GM12878 (cell line): ENCODE measurements at regions not wholly inside any gene's neighbourhood (a gene's known extent, or its start where the extent isn't known, plus 50 kb on each side); places are given as distances from the start of the nearest gene placed in this dataset.

Experiments
- ATAC-seq: fragments of 200-7000 bp; cut with Tn5 transposase; 3 replicates; pipeline ENCODE4 v1.9.1; 2020; ENCODE audit warnings: mild to moderate bottlenecking, moderate library complexity
- BruUV-seq: library from RNA; stranded (reverse); fragments of 400-500 nt; replicated peaks from 2 replicates; lab custom pipeline; 2021; lab: Mats Ljungman, UMichigan
- CTCF ChIA-PET: fragments of 300-600 bp; sonication (Branson Sonifier 250); formaldehyde crosslinking; extraction: SDS; loops from one replicate; lab custom pipeline; 2021; ENCODE audit warnings: inconsistent platforms; lab: Yijun Ruan, JAX
- POLR2A ChIA-PET: fragments of 350-600 bp; formaldehyde crosslinking; extraction: SDS; loops from one replicate; lab custom pipeline; 2021; ENCODE audit warnings: inconsistent platforms; lab: Charles Lee
- RAD21 ChIA-PET: fragments of 300-600 bp; sonication (Branson Sonifier 250); formaldehyde crosslinking; loops from one replicate; lab custom pipeline; 2023; ENCODE audit warnings: antibody characterized with exemption; ENCODE audit not compliant: unreplicated experiment; lab: Charles Lee
- SMC1A ChIA-PET: fragments of 300-600 bp; sonication (Branson Sonifier 250); formaldehyde crosslinking; loops from one replicate; lab custom pipeline; 2023; ENCODE audit not compliant: unreplicated experiment, uncharacterized antibody; lab: Charles Lee
- DNase-seq: peaks from one replicate; pipeline ENCODE4 v3.0.0-alpha.2; 2011; ENCODE audit warnings: low read depth, low spot score
- FAIRE-seq: peaks from 3 replicates; lab custom pipeline; 2011; peaks lifted over from hg19 to GRCh38; lab: Jason Lieb, UNC
- H2AFZ ChIP-seq: 2 replicates; pipeline ENCODE4 v1.6.0; 2011; ENCODE audit warnings: low read depth, low read length, control low read depth; ENCODE audit not compliant: control insufficient read depth
- H3K27ac ChIP-seq: 2 replicates; pipeline ENCODE4 v1.5.1; 2011; ENCODE audit warnings: control low read depth; ENCODE audit not compliant: control insufficient read depth, insufficient read depth
- H3K27me3 ChIP-seq, 2 experiments: replicated peaks in 1 of 2; 2 replicates each; pipeline versions ENCODE4 v1.6.0 to v1.6.1; 2011; ENCODE audit warnings: low read length in 1 of 2; ENCODE audit not compliant: control insufficient read depth in 2 of 2, insufficient read depth in 2 of 2
- H3K36me3 ChIP-seq, 2 experiments: 2 replicates each; pipeline ENCODE4 v1.5.1; 2011; ENCODE audit warnings: low read length in 1 of 2; ENCODE audit not compliant: control insufficient read depth in 2 of 2, insufficient read depth in 2 of 2
- H3K4me1 ChIP-seq: 2 replicates; pipeline ENCODE4 v1.6.1; 2011; ENCODE audit warnings: mild to moderate bottlenecking, low read length, moderate library complexity, mixed read lengths; ENCODE audit not compliant: control insufficient read depth, insufficient read depth
- H3K4me2 ChIP-seq: 2 replicates; pipeline ENCODE4 v1.6.0; 2011; ENCODE audit warnings: control low read depth; ENCODE audit not compliant: control insufficient read depth, insufficient read depth
- H3K4me3 ChIP-seq: fragments of 200-600 bp; sonication (generic); 2 replicates; pipeline ENCODE4 v1.5.1; 2016
- H3K79me2 ChIP-seq: 2 replicates; pipeline ENCODE4 v1.6.0; 2011; ENCODE audit warnings: low read length; ENCODE audit not compliant: control insufficient read depth, insufficient read depth
- H3K9ac ChIP-seq: 2 replicates; pipeline ENCODE4 v1.8.0; 2011; ENCODE audit warnings: low read length, control low read depth, mixed read lengths; ENCODE audit not compliant: control insufficient read depth, insufficient read depth
- H3K9me3 ChIP-seq: replicated peaks from 3 replicates; pipeline ENCODE4 v1.5.1; 2011; ENCODE audit warnings: mild to moderate bottlenecking, low read length; ENCODE audit not compliant: control insufficient read depth, insufficient read depth
- H4K20me1 ChIP-seq: 2 replicates; pipeline ENCODE4 v1.6.0; 2011; ENCODE audit not compliant: control insufficient read depth, insufficient read depth
- CBX5 ChIP-seq: sonication (generic); IDR thresholded peaks from 2 replicates; pipeline ENCODE4 v1.6.1; 2016; ENCODE audit warnings: low read depth, moderate library complexity, mild to moderate bottlenecking, inconsistent platforms
- ELK1 ChIP-seq: IDR thresholded peaks from 2 replicates; pipeline ENCODE4 v1.6.1; 2012; ENCODE audit warnings: low read depth, low read length, improper control_type of control experiment
- GABPA ChIP-seq: IDR thresholded peaks from 2 replicates; pipeline ENCODE4 v1.6.1; 2014; ENCODE audit warnings: antibody characterized with exemption, low read depth, mild to moderate bottlenecking, inconsistent platforms
- KLF5 ChIP-seq: fragments of 450-650 bp; IDR thresholded peaks from 2 replicates; pipeline ENCODE4 v1.6.1; 2014; ENCODE audit warnings: mild to moderate bottlenecking; ENCODE audit not compliant: partially characterized antibody
- MEF2A ChIP-seq: IDR thresholded peaks from 2 replicates; pipeline ENCODE4 v1.6.1; 2011; ENCODE audit warnings: low read depth, mild to moderate bottlenecking, low read length, moderate library complexity; ENCODE audit not compliant: insufficient read depth
- MEF2B ChIP-seq: fragments of 450-650 bp; IDR thresholded peaks from 2 replicates; pipeline ENCODE4 v1.6.1; 2018; ENCODE audit warnings: mild to moderate bottlenecking, moderate library complexity; ENCODE audit not compliant: partially characterized antibody, poor library complexity, severe bottlenecking
- MTA2 ChIP-seq: fragments of 450-650 bp; IDR thresholded peaks from 2 replicates; pipeline ENCODE4 v1.6.1; 2016; ENCODE audit warnings: low read depth, mild to moderate bottlenecking, moderate library complexity
- MXI1 ChIP-seq: fragments of 150-350 bp; IDR thresholded peaks from 2 replicates; pipeline ENCODE4 v1.6.1; 2011; ENCODE audit warnings: low read depth, mild to moderate bottlenecking, inconsistent platforms, low read length, improper control_type of control experiment
- NFXL1 ChIP-seq: fragments of 450-650 bp; IDR thresholded peaks from 2 replicates; pipeline ENCODE4 v1.6.1; 2017; ENCODE audit warnings: antibody characterized with exemption, mild to moderate bottlenecking, borderline replicate concordance
- SMAD5 ChIP-seq: IDR thresholded peaks from 2 replicates; pipeline ENCODE4 v1.6.1; 2016; ENCODE audit warnings: antibody characterized with exemption, low read depth
- WGBS: methylation state at CpG from one replicate; pipeline ENCODE4 v1.1.6; 2016; ENCODE audit warnings: low lambda C conversion rate; ENCODE audit not compliant: insufficient replicate concordance, insufficient coverage; ENCODE audit errors: missing lambda C conversion rate; 5-methylcytosine and 5-hydroxymethylcytosine counted together
- in situ Hi-C: fragments of 300-500 bp; cut with MboI; formaldehyde crosslinking; loops from 9 replicates; pipeline ENCODE4 v1.14.3; 2018; ENCODE audit warnings: mixed read lengths
- intact Hi-C: fragments of 100-400 bp; cut with micrococcal nuclease; formaldehyde crosslinking; loops from one replicate; pipeline ENCODE4 v1.14.2; 2022; ENCODE audit not compliant: unreplicated experiment
- TF ChIP-seq, protein P1 (sequence below): fragments of 450-650 bp; IDR thresholded peaks from 2 replicates; pipeline ENCODE4 v1.6.1; 2018; ENCODE audit warnings: mild to moderate bottlenecking, low read depth, moderate library complexity; ENCODE audit not compliant: partially characterized antibody
- TF ChIP-seq, protein P2 (sequence below): fragments of 450-650 bp; IDR thresholded peaks from 2 replicates; pipeline ENCODE4 v1.6.1; 2016; ENCODE audit warnings: mild to moderate bottlenecking, moderate library complexity, borderline replicate concordance

DNA sequence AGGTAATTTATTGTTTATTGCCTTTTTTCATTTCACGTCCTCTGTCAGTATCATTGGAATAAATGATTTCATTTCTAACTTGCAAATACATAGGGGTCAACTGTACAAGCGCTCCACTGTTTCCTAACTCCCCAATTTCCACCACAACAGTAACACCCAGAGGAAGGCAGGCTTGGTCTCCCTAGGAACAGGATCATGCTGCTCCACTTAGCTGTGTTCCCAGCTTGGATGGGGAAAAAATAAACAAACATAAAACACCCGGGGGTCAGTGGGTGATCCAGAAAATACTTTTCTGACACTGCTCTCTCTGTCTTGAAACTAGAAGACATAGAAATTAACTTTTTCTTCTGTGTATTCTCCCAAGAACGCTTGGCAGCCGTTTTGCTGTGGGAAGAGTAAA, 772.5 kb downstream of the TRIML1 start (continued):
- no peak for TF ChIP-seq MEF2B
- no peak for TF ChIP-seq MXI1
- TF ChIP-seq, protein P1, sequence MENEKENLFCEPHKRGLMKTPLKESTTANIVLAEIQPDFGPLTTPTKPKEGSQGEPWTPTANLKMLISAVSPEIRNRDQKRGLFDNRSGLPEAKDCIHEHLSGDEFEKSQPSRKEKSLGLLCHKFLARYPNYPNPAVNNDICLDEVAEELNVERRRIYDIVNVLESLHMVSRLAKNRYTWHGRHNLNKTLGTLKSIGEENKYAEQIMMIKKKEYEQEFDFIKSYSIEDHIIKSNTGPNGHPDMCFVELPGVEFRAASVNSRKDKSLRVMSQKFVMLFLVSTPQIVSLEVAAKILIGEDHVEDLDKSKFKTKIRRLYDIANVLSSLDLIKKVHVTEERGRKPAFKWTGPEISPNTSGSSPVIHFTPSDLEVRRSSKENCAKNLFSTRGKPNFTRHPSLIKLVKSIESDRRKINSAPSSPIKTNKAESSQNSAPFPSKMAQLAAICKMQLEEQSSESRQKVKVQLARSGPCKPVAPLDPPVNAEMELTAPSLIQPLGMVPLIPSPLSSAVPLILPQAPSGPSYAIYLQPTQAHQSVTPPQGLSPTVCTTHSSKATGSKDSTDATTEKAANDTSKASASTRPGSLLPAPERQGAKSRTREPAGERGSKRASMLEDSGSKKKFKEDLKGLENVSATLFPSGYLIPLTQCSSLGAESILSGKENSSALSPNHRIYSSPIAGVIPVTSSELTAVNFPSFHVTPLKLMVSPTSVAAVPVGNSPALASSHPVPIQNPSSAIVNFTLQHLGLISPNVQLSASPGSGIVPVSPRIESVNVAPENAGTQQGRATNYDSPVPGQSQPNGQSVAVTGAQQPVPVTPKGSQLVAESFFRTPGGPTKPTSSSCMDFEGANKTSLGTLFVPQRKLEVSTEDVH: no peak
- no peak for TF ChIP-seq MEF2A
- no peak for TF ChIP-seq SMAD5

DNA sequence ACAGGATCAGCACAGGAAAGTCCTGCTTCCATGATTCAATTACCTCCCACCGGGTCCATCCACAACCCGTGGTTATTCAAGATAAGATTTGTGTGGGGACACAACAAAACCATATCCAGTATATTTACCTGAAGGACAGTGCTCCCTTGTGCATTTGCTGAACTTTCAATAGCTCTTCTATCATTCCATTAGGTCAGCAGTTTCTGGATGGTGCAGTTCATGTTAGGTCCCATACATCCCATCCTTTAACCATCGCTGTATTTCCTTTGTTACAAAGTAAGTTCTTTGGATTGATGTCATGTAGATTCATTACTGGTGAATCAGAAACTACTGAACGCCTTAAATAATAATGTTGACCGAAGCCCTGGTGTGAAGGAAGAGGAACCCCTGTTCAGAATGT, 775.9 kb downstream of the TRIML1 start:
- SMC1A ChIA-PET: no interaction called here

More for the DNA sequence above, 775.9 kb downstream of the TRIML1 start:
- no peak for ATAC-seq
- TF ChIP-seq NFXL1 (no peak), GABPA (no peak), ELK1 (no peak), CBX5 (no peak), KLF5 (no peak), MTA2 (no peak)
- TF ChIP-seq, protein P2, sequence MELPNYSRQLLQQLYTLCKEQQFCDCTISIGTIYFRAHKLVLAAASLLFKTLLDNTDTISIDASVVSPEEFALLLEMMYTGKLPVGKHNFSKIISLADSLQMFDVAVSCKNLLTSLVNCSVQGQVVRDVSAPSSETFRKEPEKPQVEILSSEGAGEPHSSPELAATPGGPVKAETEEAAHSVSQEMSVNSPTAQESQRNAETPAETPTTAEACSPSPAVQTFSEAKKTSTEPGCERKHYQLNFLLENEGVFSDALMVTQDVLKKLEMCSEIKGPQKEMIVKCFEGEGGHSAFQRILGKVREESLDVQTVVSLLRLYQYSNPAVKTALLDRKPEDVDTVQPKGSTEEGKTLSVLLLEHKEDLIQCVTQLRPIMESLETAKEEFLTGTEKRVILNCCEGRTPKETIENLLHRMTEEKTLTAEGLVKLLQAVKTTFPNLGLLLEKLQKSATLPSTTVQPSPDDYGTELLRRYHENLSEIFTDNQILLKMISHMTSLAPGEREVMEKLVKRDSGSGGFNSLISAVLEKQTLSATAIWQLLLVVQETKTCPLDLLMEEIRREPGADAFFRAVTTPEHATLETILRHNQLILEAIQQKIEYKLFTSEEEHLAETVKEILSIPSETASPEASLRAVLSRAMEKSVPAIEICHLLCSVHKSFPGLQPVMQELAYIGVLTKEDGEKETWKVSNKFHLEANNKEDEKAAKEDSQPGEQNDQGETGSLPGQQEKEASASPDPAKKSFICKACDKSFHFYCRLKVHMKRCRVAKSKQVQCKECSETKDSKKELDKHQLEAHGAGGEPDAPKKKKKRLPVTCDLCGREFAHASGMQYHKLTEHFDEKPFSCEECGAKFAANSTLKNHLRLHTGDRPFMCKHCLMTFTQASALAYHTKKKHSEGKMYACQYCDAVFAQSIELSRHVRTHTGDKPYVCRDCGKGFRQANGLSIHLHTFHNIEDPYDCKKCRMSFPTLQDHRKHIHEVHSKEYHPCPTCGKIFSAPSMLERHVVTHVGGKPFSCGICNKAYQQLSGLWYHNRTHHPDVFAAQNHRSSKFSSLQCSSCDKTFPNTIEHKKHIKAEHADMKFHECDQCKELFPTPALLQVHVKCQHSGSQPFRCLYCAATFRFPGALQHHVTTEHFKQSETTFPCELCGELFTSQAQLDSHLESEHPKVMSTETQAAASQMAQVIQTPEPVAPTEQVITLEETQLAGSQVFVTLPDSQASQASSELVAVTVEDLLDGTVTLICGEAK: no peak
- H3K4me3 ChIP-seq: no peak overlapping the region
- no peak for FAIRE-seq
- no peak overlapping the region for H2AFZ ChIP-seq
- intact Hi-C loops: no loop called here
- no peak overlapping the region for H3K4me2 ChIP-seq
- no TSS peak for BruUV-seq
- no peaks in the 10 kb centered on the region; the same call in 2 of the 3 replicates for H3K9me3 ChIP-seq
- ChIA-PET RAD21 (no interaction called here), CTCF (no interaction called here), POLR2A (no interaction called here)
- no peak overlapping the region for H3K27ac ChIP-seq
- in situ Hi-C loops: no loop called here
- no peak overlapping the region for H3K9ac ChIP-seq
- DNase-seq: no peak
- no peaks in the 10 kb centered on the region for H3K36me3 ChIP-seq
- no peaks in the 10 kb centered on the region for H3K79me2 ChIP-seq
- 18% methylated on average over 5 of the region's 5 CpGs for WGBS
- H3K4me1 ChIP-seq: no peaks in the 10 kb centered on the region
- H3K27me3 ChIP-seq: no peaks in the 10 kb centered on the region
- no peaks in the 10 kb centered on the region for H4K20me1 ChIP-seq
